ENCODE measurements at regions not wholly inside any gene's neighbourhood (a gene's known extent, or its start where the extent isn't known, plus 50 kb on each side); places are given as distances from the start of the nearest gene placed in this dataset.
A peak's percentile ranks its signal among the peaks of the same experiment; 100 is the strongest.

DNA sequence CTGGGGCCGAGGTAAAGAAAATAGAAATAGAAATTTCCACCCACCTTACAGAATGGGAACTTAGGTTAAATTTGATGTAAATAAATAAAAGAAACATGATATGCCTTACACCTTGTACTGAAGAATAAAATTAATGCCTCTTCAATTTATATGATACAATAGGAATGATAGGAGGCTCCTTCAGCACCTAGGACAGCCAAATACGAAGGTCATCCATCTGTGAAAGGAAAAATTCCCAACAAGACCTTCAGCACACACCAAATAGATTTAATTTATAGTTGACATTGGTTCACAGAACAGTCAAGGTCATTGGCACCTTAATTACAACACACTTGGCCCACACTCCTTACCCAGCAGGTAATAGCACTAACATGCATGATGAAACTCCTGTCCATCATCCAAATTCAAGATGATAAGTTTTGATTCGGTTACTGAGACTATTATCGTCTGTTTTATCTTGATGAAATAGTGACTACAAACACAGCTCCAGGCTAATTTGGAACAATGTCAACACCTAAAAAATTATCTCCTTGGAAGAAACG, 250.9 kb downstream of the SNX13 start:
- H3K4me1 Mint-ChIP-seq = no peaks in the 10 kb centered on the region

DNA sequence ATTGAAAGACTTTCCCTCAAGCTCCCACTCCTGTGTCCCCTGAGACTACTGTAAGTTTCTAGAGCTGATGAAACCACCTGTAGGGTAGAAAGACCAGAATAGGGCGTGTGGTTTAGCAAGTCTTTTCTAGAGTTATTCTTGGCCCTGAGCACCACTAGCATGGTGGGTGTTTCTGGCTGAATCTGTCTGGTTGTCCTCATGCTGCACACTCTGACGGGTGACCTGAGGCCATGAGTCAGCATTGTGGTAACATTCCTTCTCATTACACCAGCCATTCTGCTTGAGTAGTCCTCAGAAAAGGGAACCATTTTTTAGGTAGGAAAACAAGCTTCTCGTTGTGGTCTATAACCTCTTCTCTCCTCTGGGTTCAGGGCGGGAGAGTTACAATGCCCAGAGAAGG, 250.3 kb downstream of the SNX13 start:
- Mint-ChIP-seq H3K27ac (no peak overlapping the region), H3K4me1 (no peaks in the 10 kb centered on the region), H3K4me3 (no peak overlapping the region), H3K36me3 (ENCODE audit: low read depth) (no peaks in the 10 kb centered on the region), H3K27me3 (ENCODE audit: low read depth) (no peaks in the 10 kb centered on the region), H3K9me3 (peaks cover 6% of the 10 kb centered on the region)
- TF ChIP-seq, protein P1, sequence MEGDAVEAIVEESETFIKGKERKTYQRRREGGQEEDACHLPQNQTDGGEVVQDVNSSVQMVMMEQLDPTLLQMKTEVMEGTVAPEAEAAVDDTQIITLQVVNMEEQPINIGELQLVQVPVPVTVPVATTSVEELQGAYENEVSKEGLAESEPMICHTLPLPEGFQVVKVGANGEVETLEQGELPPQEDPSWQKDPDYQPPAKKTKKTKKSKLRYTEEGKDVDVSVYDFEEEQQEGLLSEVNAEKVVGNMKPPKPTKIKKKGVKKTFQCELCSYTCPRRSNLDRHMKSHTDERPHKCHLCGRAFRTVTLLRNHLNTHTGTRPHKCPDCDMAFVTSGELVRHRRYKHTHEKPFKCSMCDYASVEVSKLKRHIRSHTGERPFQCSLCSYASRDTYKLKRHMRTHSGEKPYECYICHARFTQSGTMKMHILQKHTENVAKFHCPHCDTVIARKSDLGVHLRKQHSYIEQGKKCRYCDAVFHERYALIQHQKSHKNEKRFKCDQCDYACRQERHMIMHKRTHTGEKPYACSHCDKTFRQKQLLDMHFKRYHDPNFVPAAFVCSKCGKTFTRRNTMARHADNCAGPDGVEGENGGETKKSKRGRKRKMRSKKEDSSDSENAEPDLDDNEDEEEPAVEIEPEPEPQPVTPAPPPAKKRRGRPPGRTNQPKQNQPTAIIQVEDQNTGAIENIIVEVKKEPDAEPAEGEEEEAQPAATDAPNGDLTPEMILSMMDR (IDR thresholded peaks at IDR 0.05; ENCODE audit: unreplicated experiment in 3 of 3) = no peak

More for the DNA sequence above, 250.9 kb downstream of the SNX13 start:
- Mint-ChIP-seq H3K27ac (no peak overlapping the region), H3K9me3 (peaks cover 6% of the 10 kb centered on the region), H3K4me3 (no peak overlapping the region), H3K36me3 (ENCODE audit: low read depth) (no peaks in the 10 kb centered on the region), H3K27me3 (ENCODE audit: low read depth) (no peaks in the 10 kb centered on the region)
- TF ChIP-seq, protein P1 (IDR thresholded peaks at IDR 0.05; ENCODE audit: unreplicated experiment in 3 of 3) = no peak

DNA sequence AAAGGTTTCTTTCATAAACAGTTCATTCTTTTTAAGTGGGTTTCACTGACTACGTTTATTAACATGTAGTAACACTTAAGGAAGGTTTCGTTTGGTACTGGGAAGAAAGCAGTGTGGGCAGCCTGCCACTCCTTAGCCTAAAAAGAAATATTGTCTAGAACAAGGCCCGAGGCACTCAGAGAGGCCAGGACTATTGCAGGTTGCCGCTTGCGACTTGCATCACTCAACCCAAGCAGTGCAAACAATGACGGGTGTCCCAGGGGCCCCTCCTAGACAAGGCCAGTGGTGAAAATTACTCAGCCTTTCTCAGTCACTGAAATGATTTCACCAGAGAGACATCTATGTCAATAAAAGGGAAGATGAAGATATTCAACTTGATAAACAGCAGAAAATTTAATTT, 243.9 kb downstream of the SNX13 start:
- Mint-ChIP-seq H3K4me3 (no peak overlapping the region), H3K27ac (peak overlapping the region in 1 of 3 experiments; percentile 58), H3K36me3 (ENCODE audit: low read depth) (peaks cover 6% of the 10 kb centered on the region), H3K4me1 (no peaks in the 10 kb centered on the region), H3K27me3 (ENCODE audit: low read depth) (no peaks in the 10 kb centered on the region), H3K9me3 (peaks cover 34% of the 10 kb centered on the region)
- TF ChIP-seq, protein P1 (IDR thresholded peaks at IDR 0.05; ENCODE audit: unreplicated experiment in 3 of 3) = no peak

DNA sequence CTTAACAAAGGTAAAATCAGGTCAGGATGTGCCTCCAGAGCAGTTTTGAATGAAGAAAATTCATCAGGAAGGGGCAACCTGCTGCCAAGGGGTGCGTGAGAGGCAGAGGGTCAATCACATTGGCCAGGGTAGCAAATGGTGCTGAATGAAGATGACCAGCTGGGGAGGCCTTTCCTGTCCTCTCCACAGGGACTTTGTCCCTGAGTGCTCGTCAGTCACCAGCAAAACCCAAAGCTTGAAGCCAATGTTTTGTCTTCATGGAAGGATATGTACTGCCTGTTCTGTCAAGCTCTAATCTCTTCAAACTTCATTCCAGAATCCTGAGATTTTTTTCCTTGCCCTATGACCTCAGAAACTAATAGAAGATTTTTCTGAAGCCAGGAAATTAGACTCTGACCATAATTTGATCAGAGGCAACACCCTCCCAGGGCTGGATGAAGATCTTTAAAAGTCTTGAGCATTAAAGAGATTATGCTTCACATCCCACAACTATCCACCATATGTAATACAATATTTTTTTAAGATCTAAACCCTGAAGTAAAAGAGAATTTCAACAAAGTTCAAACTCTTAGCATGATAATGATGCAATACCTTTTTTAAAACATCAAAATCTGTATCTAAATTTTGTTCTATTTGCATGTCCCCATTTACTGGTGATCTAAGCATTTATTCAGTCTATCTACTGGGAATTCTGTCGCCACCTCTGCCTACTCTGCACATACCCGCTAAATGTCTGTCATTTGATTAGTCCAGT, 243.0 kb downstream of the SNX13 start:
- TF ChIP-seq, protein P1 (IDR thresholded peaks at IDR 0.05; ENCODE audit: unreplicated experiment in 3 of 3) = no peak
- peaks cover 6% of the 10 kb centered on the region for H3K36me3 Mint-ChIP-seq (ENCODE audit: low read depth)
- no peaks in the 10 kb centered on the region for H3K27me3 Mint-ChIP-seq (ENCODE audit: low read depth)
- no peaks in the 10 kb centered on the region for H3K4me1 Mint-ChIP-seq
- H3K4me3 Mint-ChIP-seq = no peak overlapping the region
- peaks cover 41% of the 10 kb centered on the region for H3K9me3 Mint-ChIP-seq
- no peak overlapping the region for H3K27ac Mint-ChIP-seq

DNA sequence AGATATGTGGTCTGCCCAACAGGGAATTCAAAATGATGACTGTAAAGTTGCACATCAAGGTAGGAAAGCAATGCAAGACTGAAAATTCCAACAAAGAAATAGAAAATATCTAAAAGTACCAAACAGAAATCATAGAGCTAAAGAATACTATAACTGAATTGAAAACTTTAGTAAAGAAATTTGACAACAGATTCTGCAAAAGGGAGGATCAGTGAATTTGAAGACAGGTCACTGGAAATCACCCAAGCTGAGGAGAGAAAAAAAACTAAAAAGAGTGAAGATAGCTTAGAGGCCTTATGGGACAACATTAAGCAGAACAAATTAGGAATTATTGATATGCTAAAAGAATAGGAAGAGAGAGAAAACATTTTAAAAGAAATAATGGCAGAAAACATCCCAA, 240.6 kb downstream of the SNX13 start:
- H3K36me3 Mint-ChIP-seq (ENCODE audit: low read depth) = peaks cover 6% of the 10 kb centered on the region
- no peaks in the 10 kb centered on the region for H3K4me1 Mint-ChIP-seq
- no peak overlapping the region for H3K4me3 Mint-ChIP-seq
- TF ChIP-seq, protein P1 (IDR thresholded peaks at IDR 0.05; ENCODE audit: unreplicated experiment in 3 of 3) = no peak
- H3K27ac Mint-ChIP-seq = no peak overlapping the region
- H3K9me3 Mint-ChIP-seq = peaks cover 47% of the 10 kb centered on the region
- no peaks in the 10 kb centered on the region for H3K27me3 Mint-ChIP-seq (ENCODE audit: low read depth)

DNA sequence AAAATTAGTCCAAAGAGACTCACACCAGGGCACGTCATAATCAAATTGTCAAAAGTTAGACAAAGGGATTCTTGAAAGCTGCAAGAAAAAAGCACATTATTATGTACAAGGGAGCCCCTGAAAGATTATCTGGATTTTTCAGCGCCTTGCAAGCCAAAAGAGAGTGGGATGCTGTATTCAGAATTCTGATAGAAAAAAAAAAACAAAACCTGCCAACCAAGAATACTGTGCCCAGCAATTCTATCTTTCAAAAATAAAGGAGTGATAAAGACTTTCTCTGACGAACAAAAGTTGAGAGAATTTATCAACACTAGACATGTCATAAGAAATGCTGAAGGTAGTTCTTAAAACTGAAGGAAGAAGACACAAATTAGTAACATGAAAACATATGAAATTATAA, 240.2 kb downstream of the SNX13 start:
- H3K9me3 Mint-ChIP-seq = peaks cover 47% of the 10 kb centered on the region
- H3K27ac Mint-ChIP-seq = no peak overlapping the region
- TF ChIP-seq, protein P1 (IDR thresholded peaks at IDR 0.05; ENCODE audit: unreplicated experiment in 3 of 3) = no peak
- no peaks in the 10 kb centered on the region for H3K4me1 Mint-ChIP-seq
- no peaks in the 10 kb centered on the region for H3K27me3 Mint-ChIP-seq (ENCODE audit: low read depth)
- peaks cover 6% of the 10 kb centered on the region for H3K36me3 Mint-ChIP-seq (ENCODE audit: low read depth)
- H3K4me3 Mint-ChIP-seq = no peak overlapping the region

All from nephron (organoid).